ENCODE measurements at regions not wholly inside any gene's neighbourhood (a gene's known extent, or its start where the extent isn't known, plus 50 kb on each side); places are given as distances from the start of the nearest gene placed in this dataset.

DNA sequence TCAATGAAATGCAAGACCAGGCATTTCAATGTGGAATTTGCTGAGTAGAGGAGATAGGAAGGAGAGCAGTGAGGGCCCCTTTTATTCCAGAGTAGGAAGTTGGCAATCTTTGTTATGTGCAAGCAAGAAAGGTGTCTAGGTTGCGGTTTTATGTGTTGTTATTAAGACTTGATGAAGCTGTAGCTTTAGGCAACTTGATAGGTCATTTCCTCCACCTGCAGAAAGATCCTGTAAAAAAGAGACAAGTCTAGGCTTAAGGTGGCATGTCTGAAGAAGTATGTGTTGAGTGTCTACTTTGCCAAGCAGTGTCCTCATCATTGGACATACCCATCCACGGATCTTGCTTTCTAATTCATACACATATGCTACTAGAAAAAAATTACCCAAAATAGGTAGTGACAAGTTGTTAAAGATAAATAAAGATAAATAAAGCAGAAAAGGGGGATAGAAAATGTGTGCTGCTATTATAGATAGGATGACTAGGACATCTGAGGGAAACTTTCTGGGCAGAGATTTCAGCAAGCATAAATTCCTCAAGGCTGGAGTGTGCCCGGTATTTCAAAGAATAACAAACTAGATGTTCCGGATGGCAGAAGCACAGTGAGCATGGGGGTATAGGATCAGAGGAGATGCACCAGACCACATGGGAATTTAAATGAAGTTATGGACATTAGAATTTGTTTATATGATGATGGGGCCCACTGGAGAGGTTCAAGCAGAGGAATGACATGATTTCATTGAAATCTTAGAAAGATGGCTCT, 335.0 kb downstream of the TGFB2 start:
- Histone ChIP-seq H4K20me1 (ENCODE audit: control insufficient read depth, insufficient read depth) (no peaks in the 10 kb centered on the region), H3K4me2 (ENCODE audit: control insufficient read depth, insufficient read depth) (no peak overlapping the region), H2AFZ (ENCODE audit: control insufficient read depth, low read depth, low read length) (no peak overlapping the region), H3K9me3 (replicated peaks; ENCODE audit: control insufficient read depth, insufficient read depth, low read length) (no peaks in the 10 kb centered on the region), H3K9ac (ENCODE audit: control insufficient read depth, insufficient read depth, low read length) (no peak overlapping the region), H3K27ac (ENCODE audit: control insufficient read depth, insufficient read depth) (no peak overlapping the region), H3K79me2 (ENCODE audit: control insufficient read depth, insufficient read depth, low read length) (no peaks in the 10 kb centered on the region), H3K4me1 (ENCODE audit: control insufficient read depth, insufficient read depth, low read length) (no peaks in the 10 kb centered on the region), H3K4me3 (no peak overlapping the region), H3K27me3 (replicated peaks in 1 of 2; ENCODE audit: control insufficient read depth in 2 of 2, insufficient read depth in 2 of 2, low read length in 1 of 2) (no peaks in the 10 kb centered on the region), H3K36me3 (ENCODE audit: control insufficient read depth in 2 of 2, insufficient read depth in 2 of 2, low read length in 1 of 2) (no peaks in the 10 kb centered on the region)
- POLR2A ChIA-PET, result no interaction called here
- ATAC-seq (no peak), DNase-seq (ENCODE audit: low read depth, low spot score) (no peak), FAIRE-seq (no peak)
- RAD21 ChIA-PET (ENCODE audit: unreplicated experiment), result no interaction called here
- intact Hi-C loops (cut with micrococcal nuclease; ENCODE audit: unreplicated experiment), result loop anchor here (10.0 kb wide), 1 partner anchor 705 kb away; no protein-coding TSS in a partner anchor
- in situ Hi-C loops (cut with MboI), result no loop called here
- TF ChIP-seq TBL1XR1 (IDR thresholded peaks at IDR 0.05; ENCODE audit: low read depth, low read length), result no peak
- TF ChIP-seq MTA3 (IDR thresholded peaks at IDR 0.05; ENCODE audit: borderline replicate concordance, low read length), result no peak
- TF ChIP-seq KLF5 (IDR thresholded peaks at IDR 0.05; ENCODE audit: partially characterized antibody), result no peak
- TF ChIP-seq, protein P1, sequence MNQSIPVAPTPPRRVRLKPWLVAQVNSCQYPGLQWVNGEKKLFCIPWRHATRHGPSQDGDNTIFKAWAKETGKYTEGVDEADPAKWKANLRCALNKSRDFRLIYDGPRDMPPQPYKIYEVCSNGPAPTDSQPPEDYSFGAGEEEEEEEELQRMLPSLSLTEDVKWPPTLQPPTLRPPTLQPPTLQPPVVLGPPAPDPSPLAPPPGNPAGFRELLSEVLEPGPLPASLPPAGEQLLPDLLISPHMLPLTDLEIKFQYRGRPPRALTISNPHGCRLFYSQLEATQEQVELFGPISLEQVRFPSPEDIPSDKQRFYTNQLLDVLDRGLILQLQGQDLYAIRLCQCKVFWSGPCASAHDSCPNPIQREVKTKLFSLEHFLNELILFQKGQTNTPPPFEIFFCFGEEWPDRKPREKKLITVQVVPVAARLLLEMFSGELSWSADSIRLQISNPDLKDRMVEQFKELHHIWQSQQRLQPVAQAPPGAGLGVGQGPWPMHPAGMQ (IDR thresholded peaks at IDR 0.05; ENCODE audit: borderline replicate concordance), result no peak
- TF ChIP-seq POU2F2 (IDR thresholded peaks at IDR 0.05; ENCODE audit: borderline replicate concordance, low read depth, low read length), result no peak
- TF ChIP-seq SIX5 (IDR thresholded peaks at IDR 0.05; ENCODE audit: low read depth, low read length, severe bottlenecking), result no peak
- no peak for TF ChIP-seq USF1 (IDR thresholded peaks at IDR 0.05; ENCODE audit: borderline replicate concordance, extremely low read length, insufficient read depth, low read depth, low read length)
- no peak for TF ChIP-seq ZBTB4 (CRISPR knock-in tag; IDR thresholded peaks at IDR 0.05)
- no peak for TF ChIP-seq RCOR1 (conservative IDR thresholded peaks at IDR 0.05; ENCODE audit: low read depth, low read length)
- TF ChIP-seq SP1 (IDR thresholded peaks at IDR 0.05; ENCODE audit: low read depth, low read length), result no peak
- TF ChIP-seq ZNF622 (IDR thresholded peaks at IDR 0.05), result no peak
- no peak for TF ChIP-seq MAX (IDR thresholded peaks at IDR 0.05; ENCODE audit: low read depth, low read length)
- TF ChIP-seq LARP7 (IDR thresholded peaks at IDR 0.05), result no peak
- no peak for TF ChIP-seq TCF12 (IDR thresholded peaks at IDR 0.05; ENCODE audit: low read depth, low read length)
- CTCF ChIA-PET, result no interaction called here
- 28% methylated on average over 4 of the region's 4 CpGs for WGBS (ENCODE audit: insufficient coverage, insufficient replicate concordance, low lambda C conversion rate, missing lambda C conversion rate)
- SMC1A ChIA-PET (ENCODE audit: uncharacterized antibody, unreplicated experiment), result no interaction called here
- no TSS peak for BruUV-seq (replicated peaks)

Data from GM12878 (cell line).